ENCODE measurements at regions not wholly inside any gene's neighbourhood (a gene's known extent, or its start where the extent isn't known, plus 50 kb on each side); places are given as distances from the start of the nearest gene placed in this dataset.

DNA sequence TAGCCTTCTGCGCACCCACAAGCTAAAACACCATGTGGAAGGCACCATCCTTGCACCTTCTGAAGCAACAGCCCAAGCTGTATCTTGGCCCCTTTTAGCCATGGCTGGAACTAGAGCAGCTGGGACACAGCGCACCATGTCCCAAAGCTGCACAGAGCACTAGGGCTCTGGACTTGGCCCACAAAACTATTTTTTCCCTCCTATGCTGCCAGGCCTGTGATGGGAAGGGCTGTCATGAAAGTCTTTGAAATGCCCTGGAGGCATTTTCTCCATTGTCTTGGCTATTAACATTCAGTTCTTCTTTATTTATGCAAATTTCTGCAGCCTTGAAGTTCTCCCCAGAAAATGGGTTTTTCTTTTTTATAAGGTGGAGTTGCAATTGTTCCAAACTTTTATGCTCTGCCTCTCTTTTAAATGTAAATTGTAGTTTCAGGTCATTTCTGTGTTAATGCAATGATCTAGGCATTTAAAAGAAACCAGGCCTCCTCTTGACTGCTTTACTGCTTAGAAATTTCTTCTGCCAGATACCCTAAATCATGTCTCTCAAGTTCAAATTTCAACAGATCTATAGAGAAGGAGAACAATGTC lies 996.3 kb downstream of the TAF11L14 start:
- TF ChIP-seq POLR2A (IDR thresholded peaks at IDR 0.05; ENCODE audit: low read depth, low read length) = no peak
- no peak for TF ChIP-seq TAF1 (IDR thresholded peaks at IDR 0.05; ENCODE audit: borderline replicate concordance, low read depth, low read length)

All from GM12892 (cell line).